GM18502 (cell line): ENCODE measurements at regions not wholly inside any gene's neighbourhood (a gene's known extent, or its start where the extent isn't known, plus 50 kb on each side); places are given as distances from the start of the nearest gene placed in this dataset.
"Not testable (repeated sequence)": the region's sequence is repeated elsewhere in the genome, so short reads cannot be mapped to it uniquely, and the experiment has no call there.

Experiments used
- ATAC-seq: cut with Tn5 transposase; IDR thresholded peaks from one replicate; pipeline ENCODE4 v1.9.1; 2021; ENCODE audit warnings: mild to moderate bottlenecking; ENCODE audit not compliant: unreplicated experiment, poor library complexity

DNA sequence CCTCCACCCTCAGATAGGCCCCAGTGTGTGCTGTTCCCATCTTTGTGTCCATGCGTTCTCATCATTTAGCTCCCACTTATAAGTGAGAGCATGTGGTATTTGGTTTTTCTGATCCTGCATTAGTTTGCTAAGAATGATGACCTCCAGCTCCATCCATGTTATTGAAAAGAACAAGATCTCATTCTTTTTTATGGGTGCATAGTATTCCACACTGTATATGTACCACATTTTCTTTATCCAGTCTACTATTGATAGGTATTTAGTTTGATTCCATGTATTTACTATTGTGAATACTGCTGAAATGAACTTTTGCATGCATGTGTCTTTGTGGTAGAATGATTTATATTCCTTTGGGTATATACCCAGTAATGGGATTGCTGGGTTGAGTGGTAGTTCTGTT, 303.3 kb downstream of the SEMA3D start:
- ATAC-seq = not testable (repeated sequence)

DNA sequence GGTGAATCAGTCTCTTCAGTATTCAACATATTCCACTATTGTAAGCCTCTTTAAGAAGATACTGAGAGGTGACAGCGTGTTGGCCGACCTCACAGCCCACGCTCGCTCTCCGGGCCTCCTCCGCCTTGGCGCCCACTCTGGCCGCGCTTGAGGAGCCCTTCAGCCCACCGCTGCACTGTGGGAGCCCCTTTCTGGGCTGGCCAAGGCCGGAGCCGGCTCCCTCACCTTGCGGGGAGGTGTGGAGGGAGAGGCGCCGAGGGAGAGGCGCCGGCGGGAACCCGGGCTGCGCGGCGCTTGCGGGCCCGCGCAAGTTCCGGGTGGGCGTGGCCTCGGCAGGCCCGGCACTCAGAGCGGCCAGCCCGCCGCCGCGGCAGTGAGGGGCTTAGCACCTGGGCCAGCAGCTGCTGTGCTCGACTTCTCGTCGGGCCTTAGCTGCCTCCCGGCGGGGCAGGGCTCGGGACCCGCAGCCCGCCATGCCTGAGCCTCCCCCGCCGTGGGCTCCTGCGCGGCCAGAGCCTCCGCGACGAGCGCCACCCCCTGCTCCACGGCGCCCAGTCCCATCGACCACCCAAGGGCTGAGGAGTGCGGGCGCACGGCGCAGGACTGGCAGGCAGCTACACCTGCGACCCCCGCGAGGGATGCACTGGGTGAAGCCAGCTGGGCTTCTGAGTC, 306.4 kb downstream of the SEMA3D start:
- not testable (repeated sequence) for ATAC-seq

GRCh38 chr7:84879570-84880325, 307.1 kb downstream of the SEMA3D start:
- no peak for ATAC-seq

- no peak for ATAC-seq
Measured at GRCh38 chr7:84877943-84878570, 308.8 kb downstream of the SEMA3D start.

DNA sequence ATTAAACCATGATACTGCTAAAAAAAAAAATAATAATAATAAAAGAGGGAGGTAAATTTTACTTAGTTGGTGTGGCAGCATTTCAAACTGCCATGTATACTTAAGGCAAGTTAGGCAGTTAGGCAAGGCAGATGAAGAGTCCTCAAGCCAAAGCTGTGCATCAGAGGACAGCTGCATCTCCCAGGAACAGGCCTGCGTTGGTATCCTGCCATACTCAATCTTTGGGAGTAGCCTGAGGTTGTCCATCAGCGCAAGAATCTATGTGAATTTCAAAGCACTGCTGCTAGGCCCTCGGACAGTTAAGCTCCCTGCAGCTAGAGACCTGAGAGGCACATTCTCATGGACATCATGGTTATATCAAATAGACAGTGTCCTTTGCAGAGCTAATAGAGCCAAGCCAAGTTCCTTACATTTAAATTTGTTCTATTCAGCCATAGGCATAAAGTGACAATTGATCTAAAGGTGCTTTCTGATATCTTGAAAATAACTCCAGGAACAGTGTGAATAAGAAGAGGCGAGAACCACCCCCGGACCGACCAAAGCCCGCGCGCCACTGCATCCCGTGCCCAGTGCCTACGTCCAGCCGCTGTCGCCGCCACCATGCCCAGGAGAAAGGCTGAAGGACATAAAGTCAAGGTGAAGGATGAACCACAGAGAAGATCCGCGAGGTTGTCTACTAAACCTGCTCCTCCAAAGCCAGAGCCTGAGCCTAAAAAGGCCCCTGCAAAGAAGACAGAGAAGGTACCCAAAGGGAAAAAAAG, 310.6 kb downstream of the SEMA3D start:
- no peak for ATAC-seq

DNA sequence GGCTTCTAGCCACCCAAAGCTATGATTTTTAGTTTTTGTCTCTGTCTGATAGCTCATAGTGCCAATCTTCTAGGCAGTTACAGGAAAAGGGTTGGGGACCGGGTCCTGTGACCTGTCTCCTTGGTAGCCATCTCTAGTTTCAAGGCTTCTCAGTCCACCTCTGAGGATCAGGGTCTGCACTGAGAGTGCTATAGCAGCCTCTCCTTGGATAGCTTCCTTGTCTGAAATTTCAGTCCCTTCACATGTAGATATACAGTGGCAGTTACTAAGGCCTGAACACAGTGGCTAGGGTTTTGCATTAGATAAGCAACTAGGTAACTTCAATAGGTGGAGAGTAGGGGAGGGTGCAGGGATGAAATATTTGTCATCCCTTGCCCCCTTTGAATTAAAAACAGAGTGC, 321.3 kb downstream of the SEMA3D start:
- ATAC-seq = no peak

DNA sequence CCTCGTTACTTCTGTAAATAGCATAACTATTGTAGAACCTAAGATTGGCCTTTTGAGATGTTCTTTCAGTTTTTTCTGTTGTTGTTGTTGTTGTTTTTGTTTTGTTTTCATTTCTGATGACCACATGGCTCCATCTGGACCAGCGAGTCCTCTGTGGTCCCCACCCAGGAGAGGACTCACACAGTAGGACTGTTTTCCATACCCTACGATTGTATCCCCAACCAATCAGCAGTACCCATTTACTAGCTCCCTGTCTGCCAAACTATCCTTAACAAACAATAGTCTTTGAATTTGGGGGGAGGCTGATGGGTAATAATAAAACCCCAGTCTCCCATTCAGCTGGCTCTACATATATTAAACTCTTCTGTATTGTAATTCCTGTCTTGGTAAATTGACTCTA, 329.5 kb downstream of the SEMA3D start:
- no peak for ATAC-seq

GRCh38 chr7:84855758-84856157, 331.1 kb downstream of the SEMA3D start:
- ATAC-seq = no peak

- ATAC-seq = not testable (repeated sequence)
Measured at GRCh38 chr7:84848974-84849372, 337.9 kb downstream of the SEMA3D start.

- ATAC-seq = no peak
Measured at GRCh38 chr7:84848219-84848973, 338.5 kb downstream of the SEMA3D start.

- ATAC-seq = no peak
Measured at GRCh38 chr7:84847790-84848189, 339.1 kb downstream of the SEMA3D start.

- no peak for ATAC-seq
Measured at GRCh38 chr7:84847038-84847437, 339.8 kb downstream of the SEMA3D start.

DNA sequence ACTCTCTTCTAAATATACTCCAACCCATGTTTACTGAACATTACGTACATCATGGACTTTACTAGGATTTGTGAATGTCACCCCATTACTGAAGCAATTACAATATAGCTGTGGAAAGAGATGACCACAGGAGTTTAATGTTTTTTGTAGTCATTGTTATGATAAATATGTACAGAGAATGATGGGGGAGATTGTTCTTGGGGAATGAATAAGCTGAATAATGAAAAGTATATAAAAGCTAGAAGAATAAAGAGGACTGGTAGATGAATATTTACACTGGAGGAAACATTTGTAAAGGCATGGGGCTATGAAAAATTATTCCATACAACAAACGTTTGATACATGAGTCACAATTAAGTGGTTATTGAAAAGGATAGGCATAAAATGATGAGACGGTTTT, 340.9 kb downstream of the SEMA3D start:
- ATAC-seq = no peak

GRCh38 chr7:84844771-84845170, 342.1 kb downstream of the SEMA3D start:
- ATAC-seq = no peak

DNA sequence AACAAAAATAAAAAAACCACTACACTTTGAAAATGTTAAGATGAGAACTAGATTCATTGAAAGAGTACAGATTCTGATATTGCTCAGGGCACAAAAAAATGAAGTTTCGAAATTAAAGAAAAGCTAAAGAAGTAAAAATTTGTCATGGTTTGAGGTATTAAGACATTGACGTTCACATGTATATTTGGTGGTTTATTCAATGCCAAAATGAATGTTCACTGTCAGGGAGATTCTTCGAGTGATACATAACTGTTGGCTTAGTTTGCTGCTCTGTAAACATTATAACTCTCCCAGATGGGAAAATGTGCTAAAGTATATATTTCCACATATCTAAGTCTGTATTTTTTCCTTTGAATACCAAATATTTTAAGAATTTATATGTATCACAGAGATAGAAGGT, 345.0 kb downstream of the SEMA3D start:
- no peak for ATAC-seq

GRCh38 chr7:84838857-84839256, 348.0 kb downstream of the SEMA3D start:
- ATAC-seq = no peak

- ATAC-seq = no peak
Measured at GRCh38 chr7:84837405-84837804, 349.5 kb downstream of the SEMA3D start.

DNA sequence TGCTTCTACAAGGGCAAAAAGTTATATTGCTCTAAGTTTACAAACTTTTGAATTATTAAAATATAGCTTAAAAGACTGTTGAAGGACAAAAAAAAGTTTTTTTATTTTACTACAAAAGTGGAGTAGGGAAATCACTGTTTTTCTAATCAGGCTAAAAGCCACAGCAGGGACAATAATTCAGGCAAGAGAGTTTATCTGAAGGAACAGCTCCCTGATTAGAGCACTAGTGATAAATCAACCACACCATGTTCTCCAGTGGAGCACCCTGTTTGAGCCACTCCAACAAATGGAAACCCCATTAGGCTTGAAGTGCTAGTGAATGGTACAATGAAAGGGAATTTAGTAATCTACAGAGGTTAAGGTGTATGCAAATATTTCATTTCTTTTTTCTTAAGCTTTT, 357.1 kb downstream of the SEMA3D start:
- ATAC-seq = no peak

GRCh38 chr7:84824057-84824651, 362.7 kb downstream of the SEMA3D start:
- no peak for ATAC-seq

- no peak for ATAC-seq
Measured at GRCh38 chr7:84823530-84823929, 363.3 kb downstream of the SEMA3D start.
